ENCODE measurements at regions not wholly inside any gene's neighbourhood (a gene's known extent, or its start where the extent isn't known, plus 50 kb on each side); places are given as distances from the start of the nearest gene placed in this dataset.

DNA sequence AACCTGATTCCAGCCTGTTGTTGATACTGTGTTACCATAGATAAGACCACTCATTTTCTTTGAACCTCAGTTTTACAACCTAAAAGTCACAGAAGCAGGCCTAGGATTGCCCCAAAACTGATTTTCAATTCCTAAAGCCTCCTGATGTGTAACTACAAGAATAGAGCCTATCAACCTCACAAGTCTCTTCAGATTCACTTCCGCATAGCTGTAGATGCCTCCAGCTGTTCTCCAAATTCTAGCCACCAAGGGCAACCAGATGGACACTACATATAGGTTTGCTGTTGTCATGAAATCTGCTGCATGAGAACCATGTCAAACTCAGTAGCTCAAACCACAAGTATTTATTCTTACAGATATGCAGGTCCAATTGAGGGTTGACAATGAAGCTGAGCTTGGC, 143.5 kb downstream of the SPATA31D1 start:
- Histone ChIP-seq H2AFZ (ENCODE audit: low read depth, low read length) (no peak overlapping the region), H3K27ac (ENCODE audit: extremely low read depth, low read depth, low read length) (no peak overlapping the region), H3K4me1 (replicated peaks in 1 of 2; ENCODE audit: control insufficient read depth in 2 of 2, insufficient read depth in 2 of 2, low read length in 2 of 2) (no peaks in the 10 kb centered on the region), H3K79me2 (ENCODE audit: control insufficient read depth, insufficient read depth, low read length) (no peaks in the 10 kb centered on the region), H3K27me3 (ENCODE audit: control insufficient read depth in 2 of 2, insufficient read depth in 2 of 2, low read length in 2 of 2) (no peaks in the 10 kb centered on the region), H4K20me1 (replicated peaks; ENCODE audit: control insufficient read depth, insufficient read depth, low read length) (no peaks in the 10 kb centered on the region), H3K4me2 (ENCODE audit: insufficient read depth, low read length) (no peak overlapping the region), H3K4me3 (no peak overlapping the region), H3K36me3 (ENCODE audit: control insufficient read depth, insufficient read depth, low read length) (no peaks in the 10 kb centered on the region), H3K9me1 (ENCODE audit: control insufficient read depth, insufficient read depth, low read length) (no peaks in the 10 kb centered on the region), H3K9ac (ENCODE audit: insufficient read depth in 1 of 2, low read depth in 2 of 2, low read length in 2 of 2) (no peak overlapping the region), H3K9me3 (replicated peaks; ENCODE audit: control insufficient read depth, insufficient read depth, low read depth, low read length) (no peaks in the 10 kb centered on the region)
- in situ Hi-C loops (cut with MboI): no loop called here
- TF ChIP-seq ZNF3 (CRISPR knock-in tag; IDR thresholded peaks at IDR 0.05) (no peak), NFIC (IDR thresholded peaks at IDR 0.05) (no peak), TAL1 (IDR thresholded peaks at IDR 0.05) (no peak), NUFIP1 (IDR thresholded peaks at IDR 0.05; ENCODE audit: partially characterized antibody) (no peak), MEIS2 (IDR thresholded peaks at IDR 0.05; ENCODE audit: partially characterized antibody) (no peak), ZNF778 (CRISPR knock-in tag; IDR thresholded peaks at IDR 0.05) (no peak), SREBF2 (CRISPR knock-in tag; IDR thresholded peaks at IDR 0.05) (no peak), PPARD (CRISPR knock-in tag; IDR thresholded peaks at IDR 0.05) (no peak), SMAD3 (CRISPR knock-in tag; conservative IDR thresholded peaks at IDR 0.05) (no peak), MEF2D (tag; conservative IDR thresholded peaks at IDR 0.05; ENCODE audit: low read depth) (no peak), BMI1 (IDR thresholded peaks at IDR 0.05; ENCODE audit: low read length) (no peak), TRIM28 (IDR thresholded peaks at IDR 0.05) (no peak), PHTF2 (CRISPR knock-in tag; IDR thresholded peaks at IDR 0.05) (no peak), TGIF2 (CRISPR knock-in tag; IDR thresholded peaks at IDR 0.05) (no peak), NONO (IDR thresholded peaks at IDR 0.05; ENCODE audit: low read depth in 2 of 2, low read length in 1 of 2) (no peak)
- TF ChIP-seq, protein P1, sequence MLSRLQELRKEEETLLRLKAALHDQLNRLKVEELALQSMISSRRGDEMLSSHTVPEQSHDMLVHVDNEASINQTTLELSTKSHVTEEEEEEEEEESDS (CRISPR knock-in tag; IDR thresholded peaks at IDR 0.05): no peak
- TF ChIP-seq, protein P2, sequence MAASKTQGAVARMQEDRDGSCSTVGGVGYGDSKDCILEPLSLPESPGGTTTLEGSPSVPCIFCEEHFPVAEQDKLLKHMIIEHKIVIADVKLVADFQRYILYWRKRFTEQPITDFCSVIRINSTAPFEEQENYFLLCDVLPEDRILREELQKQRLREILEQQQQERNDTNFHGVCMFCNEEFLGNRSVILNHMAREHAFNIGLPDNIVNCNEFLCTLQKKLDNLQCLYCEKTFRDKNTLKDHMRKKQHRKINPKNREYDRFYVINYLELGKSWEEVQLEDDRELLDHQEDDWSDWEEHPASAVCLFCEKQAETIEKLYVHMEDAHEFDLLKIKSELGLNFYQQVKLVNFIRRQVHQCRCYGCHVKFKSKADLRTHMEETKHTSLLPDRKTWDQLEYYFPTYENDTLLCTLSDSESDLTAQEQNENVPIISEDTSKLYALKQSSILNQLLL (CRISPR knock-in tag; IDR thresholded peaks at IDR 0.05; ENCODE audit: borderline replicate concordance): no peak
- WGBS (ENCODE audit: insufficient coverage, low coverage, missing lambda C conversion rate): 0% methylated on average over 1 of the region's 1 CpG
- ChIA-PET POLR2A (no interaction called here), CTCF (ENCODE audit: low intra/inter-chr PET ratio) (no interaction called here)
- BruUV-seq (replicated peaks): no TSS peak
- ATAC-seq (no peak), DNase-seq (ENCODE audit: extremely low read depth in 1 of 4, low spot score in 3 of 4) (no peak), FAIRE-seq (no peak)
- intact Hi-C loops (cut with micrococcal nuclease): no loop called here

Measured in K562 (cell line).